Panc1 (cell line): ENCODE measurements at regions not wholly inside any gene's neighbourhood (a gene's known extent, or its start where the extent isn't known, plus 50 kb on each side); places are given as distances from the start of the nearest gene placed in this dataset.

Experiments used
- ATAC-seq: fragments of 200-7000 bp; cut with Tn5 transposase; 2 replicates; pipeline ENCODE4 v1.9.1; 2020; ENCODE audit warnings: mild to moderate bottlenecking, moderate library complexity
- BruUV-seq: library from RNA; stranded (reverse); fragments of 400-500 nt; replicated peaks from 2 replicates; lab custom pipeline; 2021; lab: Mats Ljungman, UMichigan
- CTCF ChIA-PET: fragments of 300-600 bp; sonication (Branson Sonifier 250); formaldehyde crosslinking; loops from one replicate; lab custom pipeline; 2022; ENCODE audit warnings: antibody characterized with exemption; lab: Charles Lee
- POLR2A ChIA-PET: fragments of 300-600 bp; sonication (Branson Sonifier 250); formaldehyde crosslinking; loops from one replicate; lab custom pipeline; 2022; ENCODE audit warnings: antibody characterized with exemption; lab: Charles Lee
- DNase-seq: peaks from one replicate; pipeline ENCODE4 v3.0.0-alpha.2; 2010; ENCODE audit warnings: low read depth, low spot score
- H3K27ac ChIP-seq: 2 replicates; pipeline ENCODE4 v1.5.1; 2011; ENCODE audit warnings: mild to moderate bottlenecking, low read length, inconsistent platforms
- H3K27me3 ChIP-seq: fragments of 200-500 bp; sonication (Bioruptor generic); 2 replicates; pipeline ENCODE4 v1.6.0; 2014; ENCODE audit warnings: low read length, inconsistent platforms; ENCODE audit not compliant: control insufficient read depth, insufficient read depth
- H3K36me3 ChIP-seq: fragments of 200-500 bp; sonication (Bioruptor generic); 2 replicates; pipeline ENCODE4 v1.5.1; 2014; ENCODE audit warnings: inconsistent platforms, mild to moderate bottlenecking, low read length, moderate library complexity; ENCODE audit not compliant: control insufficient read depth, insufficient read depth
- H3K4me1 ChIP-seq: 2 replicates; pipeline ENCODE4 v1.5.1; 2011; ENCODE audit warnings: inconsistent platforms, mild to moderate bottlenecking, low read length, moderate library complexity; ENCODE audit not compliant: control insufficient read depth, insufficient read depth
- H3K4me3 ChIP-seq, 2 experiments: 2 replicates each; pipeline ENCODE4 v1.5.1; 2011 to 2012; ENCODE audit warnings: low read depth in 2 of 2, low read length in 2 of 2, mild to moderate bottlenecking in 2 of 2, inconsistent platforms in 1 of 2, moderate library complexity in 1 of 2
- H3K9me3 ChIP-seq: fragments of 200-500 bp; sonication (Bioruptor generic); 2 replicates; pipeline ENCODE4 v1.5.1; 2014; ENCODE audit warnings: low read depth, mild to moderate bottlenecking, inconsistent platforms, low read length, moderate library complexity; ENCODE audit not compliant: control insufficient read depth, insufficient read depth
- POLR2AphosphoS5 ChIP-seq: IDR thresholded peaks from 2 replicates; pipeline ENCODE4 v1.6.1; 2012; ENCODE audit warnings: mild to moderate bottlenecking, low read depth, low read length, moderate library complexity
- SIN3A ChIP-seq: IDR thresholded peaks from 2 replicates; pipeline ENCODE4 v1.6.1; 2012; ENCODE audit warnings: low read depth, mild to moderate bottlenecking, low read length, moderate library complexity, borderline replicate concordance; ENCODE audit not compliant: insufficient read depth
- TCF7L2 ChIP-seq: IDR thresholded peaks from 2 replicates; pipeline ENCODE4 v1.6.1; 2011; ENCODE audit warnings: mild to moderate bottlenecking, low read depth, low read length, inconsistent platforms
- in situ Hi-C: cut with HindIII; loops from 2 replicates; pipeline ENCODE4 v1.10.0; 2016; ENCODE audit warnings: low sequenced_read_pairs, low pct_unique_long_range_greater_than_20kb
- intact Hi-C: fragments of 100-400 bp; cut with micrococcal nuclease; formaldehyde crosslinking; loops from one replicate; pipeline ENCODE4 v1.10.0; 2022; ENCODE audit not compliant: unreplicated experiment
- TF ChIP-seq, protein P1 (sequence below), 2 experiments: IDR thresholded peaks; 2 replicates each; pipeline ENCODE4 v1.6.1; 2011 to 2012; ENCODE audit warnings: low read depth in 2 of 2, control low read depth in 1 of 2, low read length in 1 of 2, mild to moderate bottlenecking in 1 of 2, moderate library complexity in 1 of 2; ENCODE audit not compliant: insufficient read depth in 1 of 2
- TF ChIP-seq, protein P2 (sequence below): fragments of 450-650 bp; IDR thresholded peaks from 2 replicates; pipeline ENCODE4 v1.5.1; 2017; ENCODE audit warnings: mild to moderate bottlenecking

DNA sequence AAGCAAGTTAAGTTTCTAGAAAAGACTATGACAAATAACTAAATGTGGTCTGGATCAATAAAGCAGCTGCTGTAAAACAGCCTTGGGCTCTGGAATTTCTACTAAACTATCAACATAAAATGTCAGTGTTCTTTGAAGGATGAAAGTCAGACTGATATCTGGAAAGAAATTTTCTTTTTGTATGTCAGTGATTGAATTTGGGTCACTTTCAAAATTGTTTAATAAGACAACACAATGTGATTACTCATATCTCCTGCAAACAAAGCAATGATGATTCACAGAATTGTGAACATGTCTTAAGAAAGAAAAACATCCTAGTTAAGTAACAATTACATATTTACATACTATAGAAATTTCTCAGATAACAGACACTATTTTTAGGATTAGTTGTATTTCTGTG lies 826.4 kb downstream of the PLA2G4A start:
- no peak for ATAC-seq
- no TSS peak for BruUV-seq
- H3K27ac ChIP-seq, result no peak overlapping the region

DNA sequence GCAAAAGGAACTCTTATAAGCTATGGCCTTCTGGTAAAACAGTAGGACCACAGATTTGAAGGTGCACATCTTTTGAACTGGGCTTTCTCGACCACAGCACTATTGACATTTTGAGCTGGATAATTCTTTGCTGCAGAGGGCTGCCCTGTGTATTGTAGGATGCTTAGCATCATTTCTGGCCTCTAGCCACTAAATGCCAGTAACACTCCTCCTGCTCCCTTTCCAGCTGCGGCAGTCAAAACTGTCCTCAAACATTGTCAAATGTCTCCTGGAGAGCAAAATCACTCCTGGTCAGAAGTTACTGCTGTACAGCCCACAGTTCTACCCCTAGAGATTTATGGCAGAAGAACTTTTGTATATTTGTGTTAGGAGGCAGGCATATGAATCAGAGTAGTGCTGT lies 836.7 kb downstream of the PLA2G4A start:
- Histone ChIP-seq H3K4me1 (no peaks in the 10 kb centered on the region), H3K4me3 (no peak overlapping the region), H3K36me3 (no peaks in the 10 kb centered on the region), H3K9me3 (no peaks in the 10 kb centered on the region), H3K27ac (no peak overlapping the region), H3K27me3 (no peaks in the 10 kb centered on the region)
- TF ChIP-seq POLR2AphosphoS5 (no peak), SIN3A (no peak), TCF7L2 (no peak)
- TF ChIP-seq, protein P1, sequence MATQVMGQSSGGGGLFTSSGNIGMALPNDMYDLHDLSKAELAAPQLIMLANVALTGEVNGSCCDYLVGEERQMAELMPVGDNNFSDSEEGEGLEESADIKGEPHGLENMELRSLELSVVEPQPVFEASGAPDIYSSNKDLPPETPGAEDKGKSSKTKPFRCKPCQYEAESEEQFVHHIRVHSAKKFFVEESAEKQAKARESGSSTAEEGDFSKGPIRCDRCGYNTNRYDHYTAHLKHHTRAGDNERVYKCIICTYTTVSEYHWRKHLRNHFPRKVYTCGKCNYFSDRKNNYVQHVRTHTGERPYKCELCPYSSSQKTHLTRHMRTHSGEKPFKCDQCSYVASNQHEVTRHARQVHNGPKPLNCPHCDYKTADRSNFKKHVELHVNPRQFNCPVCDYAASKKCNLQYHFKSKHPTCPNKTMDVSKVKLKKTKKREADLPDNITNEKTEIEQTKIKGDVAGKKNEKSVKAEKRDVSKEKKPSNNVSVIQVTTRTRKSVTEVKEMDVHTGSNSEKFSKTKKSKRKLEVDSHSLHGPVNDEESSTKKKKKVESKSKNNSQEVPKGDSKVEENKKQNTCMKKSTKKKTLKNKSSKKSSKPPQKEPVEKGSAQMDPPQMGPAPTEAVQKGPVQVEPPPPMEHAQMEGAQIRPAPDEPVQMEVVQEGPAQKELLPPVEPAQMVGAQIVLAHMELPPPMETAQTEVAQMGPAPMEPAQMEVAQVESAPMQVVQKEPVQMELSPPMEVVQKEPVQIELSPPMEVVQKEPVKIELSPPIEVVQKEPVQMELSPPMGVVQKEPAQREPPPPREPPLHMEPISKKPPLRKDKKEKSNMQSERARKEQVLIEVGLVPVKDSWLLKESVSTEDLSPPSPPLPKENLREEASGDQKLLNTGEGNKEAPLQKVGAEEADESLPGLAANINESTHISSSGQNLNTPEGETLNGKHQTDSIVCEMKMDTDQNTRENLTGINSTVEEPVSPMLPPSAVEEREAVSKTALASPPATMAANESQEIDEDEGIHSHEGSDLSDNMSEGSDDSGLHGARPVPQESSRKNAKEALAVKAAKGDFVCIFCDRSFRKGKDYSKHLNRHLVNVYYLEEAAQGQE (IDR thresholded peaks at IDR 0.05; ENCODE audit: insufficient read depth in 1 of 2, low read depth in 2 of 2, low read length in 1 of 2), result no peak
- TF ChIP-seq, protein P2, sequence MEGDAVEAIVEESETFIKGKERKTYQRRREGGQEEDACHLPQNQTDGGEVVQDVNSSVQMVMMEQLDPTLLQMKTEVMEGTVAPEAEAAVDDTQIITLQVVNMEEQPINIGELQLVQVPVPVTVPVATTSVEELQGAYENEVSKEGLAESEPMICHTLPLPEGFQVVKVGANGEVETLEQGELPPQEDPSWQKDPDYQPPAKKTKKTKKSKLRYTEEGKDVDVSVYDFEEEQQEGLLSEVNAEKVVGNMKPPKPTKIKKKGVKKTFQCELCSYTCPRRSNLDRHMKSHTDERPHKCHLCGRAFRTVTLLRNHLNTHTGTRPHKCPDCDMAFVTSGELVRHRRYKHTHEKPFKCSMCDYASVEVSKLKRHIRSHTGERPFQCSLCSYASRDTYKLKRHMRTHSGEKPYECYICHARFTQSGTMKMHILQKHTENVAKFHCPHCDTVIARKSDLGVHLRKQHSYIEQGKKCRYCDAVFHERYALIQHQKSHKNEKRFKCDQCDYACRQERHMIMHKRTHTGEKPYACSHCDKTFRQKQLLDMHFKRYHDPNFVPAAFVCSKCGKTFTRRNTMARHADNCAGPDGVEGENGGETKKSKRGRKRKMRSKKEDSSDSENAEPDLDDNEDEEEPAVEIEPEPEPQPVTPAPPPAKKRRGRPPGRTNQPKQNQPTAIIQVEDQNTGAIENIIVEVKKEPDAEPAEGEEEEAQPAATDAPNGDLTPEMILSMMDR, result no peak
- intact Hi-C loops (no loop called here), in situ Hi-C loops (no loop called here)
- CTCF ChIA-PET, result no interaction called here
- no TSS peak for BruUV-seq
- no peak for ATAC-seq
- DNase-seq, result no peak
- POLR2A ChIA-PET, result no interaction called here

More for the DNA sequence above, 826.4 kb downstream of the PLA2G4A start:
- H3K36me3 ChIP-seq, result no peaks in the 10 kb centered on the region
- H3K4me1 ChIP-seq, result no peaks in the 10 kb centered on the region
- no peak overlapping the region for H3K4me3 ChIP-seq
- ChIA-PET CTCF (no interaction called here), POLR2A (no interaction called here)
- intact Hi-C loops, result no loop called here
- H3K9me3 ChIP-seq, result no peaks in the 10 kb centered on the region
- TF ChIP-seq, protein P2, result no peak
- TF ChIP-seq POLR2AphosphoS5 (no peak), TCF7L2 (no peak), SIN3A (no peak)
- TF ChIP-seq, protein P1 (IDR thresholded peaks at IDR 0.05; ENCODE audit: insufficient read depth in 1 of 2, low read depth in 2 of 2, low read length in 1 of 2), result no peak
- H3K27me3 ChIP-seq, result no peaks in the 10 kb centered on the region
- peak; percentile 38 for DNase-seq
- in situ Hi-C loops, result no loop called here
